Left colon (tissue), 2 donors: ENCODE measurements at regions not wholly inside any gene's neighbourhood (a gene's known extent, or its start where the extent isn't known, plus 50 kb on each side); places are given as distances from the start of the nearest gene placed in this dataset.
"Not testable (repeated sequence)": the region's sequence is repeated elsewhere in the genome, so short reads cannot be mapped to it uniquely, and the experiment has no call there.

Source experiments
- ATAC-seq: fragments of 200-7000 bp; cut with Tn5 transposase; one replicate; pipeline ENCODE4 v1.9.1; 2020; ENCODE audit warnings: mild to moderate bottlenecking, moderate library complexity
- DNase-seq, 2 donors: peaks; one replicate each; pipeline ENCODE4 v3.0.0-alpha.2; 2020
- intact Hi-C, 2 donors: fragments of 100-400 bp; cut with DNase I in 1 of 2; cut with micrococcal nuclease in 1 of 2; formaldehyde crosslinking; loops; one replicate each; pipeline versions ENCODE4 v1.11.2 to v1.14.0; 2022; cut with DNase I, micrococcal nuclease
- donor health status: DM: no; HTN: no; CAD: no.
- donor health status: DM: yes; HTN: yes; CAD: no.

DNA sequence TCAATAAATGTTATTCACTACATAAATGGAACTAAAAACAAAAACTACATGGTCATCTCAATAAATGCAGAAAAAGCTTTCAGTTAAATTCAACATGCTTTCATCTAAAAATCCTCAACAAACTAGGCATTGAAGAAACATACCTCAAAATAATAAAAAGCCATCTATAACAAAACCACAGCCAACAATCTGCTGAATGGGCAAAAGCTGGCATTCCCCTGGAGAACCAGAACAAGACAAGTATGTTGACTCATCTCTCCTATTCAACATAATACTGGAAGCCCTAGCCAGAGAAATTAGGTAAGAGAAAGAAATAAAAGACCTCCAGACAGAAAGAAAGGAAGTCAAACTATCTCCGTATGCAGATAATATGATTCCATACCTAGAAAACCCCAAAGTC lies 759.9 kb downstream of the EPHA3 start:
- DNase-seq (no peak), ATAC-seq (no peak)
- intact Hi-C loops = no loop called here

DNA sequence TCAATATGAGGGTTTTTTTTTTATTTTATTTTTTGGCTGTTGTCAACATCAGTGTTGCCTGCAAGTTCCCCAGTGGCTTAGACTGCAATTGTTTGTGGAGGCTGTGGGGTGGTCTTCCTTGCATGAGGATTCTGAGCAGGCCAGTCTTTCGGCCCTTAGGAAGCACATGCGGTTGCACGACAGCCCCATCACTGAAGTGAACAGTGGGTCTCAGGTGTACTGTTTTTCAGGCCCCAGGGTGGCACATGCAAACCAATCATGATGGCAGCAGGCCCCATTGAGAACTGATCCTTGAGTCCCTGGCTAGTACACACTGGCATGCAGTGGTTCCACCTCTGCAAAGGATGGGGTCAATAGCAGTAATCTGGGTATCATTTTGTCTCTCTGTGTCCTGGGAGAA lies 768.7 kb downstream of the EPHA3 start:
- intact Hi-C loops = no loop called here
- ATAC-seq (no peak), DNase-seq (no peak)

- ATAC-seq (no peak), DNase-seq (no peak)
- intact Hi-C loops = no loop called here
Measured at GRCh38 chr3:89877230-89877629, 769.8 kb downstream of the EPHA3 start.

GRCh38 chr3:89889386-89889785 lies 782.0 kb downstream of the EPHA3 start:
- no peak for ATAC-seq
- intact Hi-C loops = no loop called here

GRCh38 chr3:89908711-89909213 lies 801.3 kb downstream of the EPHA3 start:
- no peak for ATAC-seq

More at GRCh38 chr3:89889386-89889785, 782.0 kb downstream of the EPHA3 start:
- DNase-seq = no peak

DNA sequence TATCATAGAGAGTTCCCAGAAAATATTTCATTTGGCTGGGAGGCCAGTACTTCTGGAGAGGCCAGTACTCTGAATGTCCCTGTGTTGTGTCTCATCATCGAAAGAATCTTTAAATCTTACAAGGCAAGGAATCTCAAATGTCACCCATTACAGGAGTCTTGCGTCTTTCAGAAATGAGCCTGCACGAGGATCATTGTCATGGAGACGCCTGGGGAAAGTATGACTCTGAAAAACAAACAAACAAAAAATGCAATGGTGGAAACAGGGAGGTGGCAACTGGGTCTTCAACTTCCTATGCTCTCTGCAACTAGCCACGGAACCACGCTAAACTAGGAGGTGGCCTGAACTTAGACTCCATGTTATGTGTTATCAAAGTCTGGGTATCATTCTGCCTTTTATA lies 804.6 kb downstream of the EPHA3 start:
- DNase-seq (no peak), ATAC-seq (no peak)
- intact Hi-C loops = no loop called here

More at GRCh38 chr3:89908711-89909213, 801.3 kb downstream of the EPHA3 start:
- DNase-seq = no peak
- intact Hi-C loops = no loop called here

DNA sequence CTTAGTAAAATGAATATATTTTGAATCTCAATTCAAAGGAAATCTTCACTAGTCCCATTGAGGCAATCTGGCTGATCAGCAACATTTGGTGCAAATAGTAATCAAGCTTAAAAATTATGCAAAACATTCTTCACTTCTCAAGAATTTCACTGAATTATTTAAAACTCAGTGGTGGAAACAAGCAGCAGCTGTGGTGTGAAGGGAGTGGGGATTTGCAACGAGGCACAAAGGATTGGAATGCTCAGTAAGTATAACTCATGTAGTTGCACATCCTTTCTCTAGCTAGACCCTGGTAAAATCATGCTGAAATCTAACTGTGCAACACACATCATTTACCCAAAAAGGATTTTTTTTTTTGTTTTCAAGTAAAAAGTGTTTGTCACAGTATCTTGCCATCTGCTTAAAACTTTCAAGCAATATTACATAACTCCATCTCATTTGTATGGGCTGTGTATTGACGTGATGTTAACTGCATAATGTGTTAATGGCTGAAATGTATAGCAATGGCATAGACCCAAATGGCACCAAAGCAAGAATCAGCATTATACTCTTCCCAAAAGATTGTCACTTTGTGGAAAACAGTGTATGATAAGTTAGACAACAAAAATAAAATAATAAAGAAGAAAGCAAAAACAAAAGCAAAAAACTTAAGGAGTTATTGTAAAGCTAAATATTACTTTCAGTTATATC lies 816.6 kb downstream of the EPHA3 start:
- intact Hi-C loops = no loop called here
- ATAC-seq (no peak), DNase-seq (no peak)

- DNase-seq (no peak), ATAC-seq (no peak)
- intact Hi-C loops = no loop called here
Measured at GRCh38 chr3:89925976-89926375, 818.6 kb downstream of the EPHA3 start.

DNA sequence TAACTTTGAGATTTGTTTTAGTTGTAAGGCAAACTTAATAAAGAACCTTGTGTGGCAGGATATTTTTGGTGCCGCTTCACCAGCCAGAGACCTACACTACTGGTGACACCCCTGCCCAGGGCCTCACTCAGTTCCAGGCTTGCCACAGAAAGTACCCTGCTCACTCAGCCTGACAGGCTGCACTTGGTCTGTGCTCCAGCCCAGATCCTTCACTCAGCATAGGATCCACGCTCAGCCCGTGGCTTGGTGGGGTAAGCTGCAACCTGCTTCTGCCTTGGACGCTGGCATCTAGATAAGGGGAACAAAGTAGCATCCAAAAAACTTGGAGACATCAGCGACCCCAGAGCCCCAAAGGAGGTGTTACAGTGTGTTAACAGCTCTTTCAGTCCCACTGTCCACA lies 825.5 kb downstream of the EPHA3 start:
- ATAC-seq (no peak), DNase-seq (no peak)
- intact Hi-C loops = no loop called here

DNA sequence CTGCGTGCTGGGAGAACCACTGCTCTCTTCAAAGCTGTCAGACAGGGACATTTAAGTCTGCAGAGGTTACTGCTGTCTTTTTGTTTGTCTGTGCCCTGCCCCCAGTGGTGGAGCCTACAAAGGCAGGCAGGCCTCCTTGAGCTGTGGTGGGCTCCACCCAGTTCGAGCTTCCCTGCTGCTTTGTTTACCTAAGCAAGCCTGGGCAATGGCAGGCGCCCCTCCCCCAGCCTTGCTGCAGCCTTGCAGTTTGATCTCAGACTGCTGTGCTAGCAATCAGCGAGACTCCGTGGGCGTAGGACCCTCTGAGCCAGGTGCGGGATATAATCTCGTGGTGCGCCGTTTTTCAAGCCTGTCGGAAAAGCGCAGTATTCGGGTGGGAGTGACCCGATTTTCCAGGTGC lies 837.0 kb downstream of the EPHA3 start:
- DNase-seq, ATAC-seq, intact Hi-C loops: not testable (repeated sequence)

GRCh38 chr3:89946884-89947283 lies 839.5 kb downstream of the EPHA3 start:
- DNase-seq = peak; percentile 70 to 86
- ATAC-seq = peak; percentile 99

GRCh38 chr3:89947337-89947954 lies 840.0 kb downstream of the EPHA3 start:
- peak; percentile 72 for ATAC-seq
- DNase-seq = peak; percentile 29 to 39

More at GRCh38 chr3:89946884-89947283, 839.5 kb downstream of the EPHA3 start:
- intact Hi-C loops = no loop called here

DNA sequence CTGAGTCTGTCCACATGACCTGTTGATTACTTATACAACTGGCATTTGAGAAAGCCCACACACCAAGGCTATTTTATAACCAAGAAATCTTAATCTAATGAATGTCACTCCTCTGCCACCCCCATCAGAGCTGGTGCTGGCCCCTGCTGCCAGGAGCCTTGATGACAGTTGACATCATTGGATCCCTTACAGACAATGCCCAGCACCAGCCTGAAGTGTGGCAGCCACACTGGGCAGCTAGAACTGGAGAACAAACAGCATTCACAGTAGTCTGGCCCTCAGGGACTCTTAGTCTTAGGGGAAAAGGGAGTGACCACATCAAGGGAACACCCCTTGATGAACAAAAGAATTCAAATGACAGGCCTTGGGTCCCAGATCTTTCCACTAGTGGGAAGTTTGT lies 840.6 kb downstream of the EPHA3 start:
- DNase-seq (peak in 1 of 2 donors; percentile 15), ATAC-seq (peak; percentile 4)
- intact Hi-C loops = no loop called here

More at GRCh38 chr3:89947337-89947954, 840.0 kb downstream of the EPHA3 start:
- intact Hi-C loops = no loop called here

DNA sequence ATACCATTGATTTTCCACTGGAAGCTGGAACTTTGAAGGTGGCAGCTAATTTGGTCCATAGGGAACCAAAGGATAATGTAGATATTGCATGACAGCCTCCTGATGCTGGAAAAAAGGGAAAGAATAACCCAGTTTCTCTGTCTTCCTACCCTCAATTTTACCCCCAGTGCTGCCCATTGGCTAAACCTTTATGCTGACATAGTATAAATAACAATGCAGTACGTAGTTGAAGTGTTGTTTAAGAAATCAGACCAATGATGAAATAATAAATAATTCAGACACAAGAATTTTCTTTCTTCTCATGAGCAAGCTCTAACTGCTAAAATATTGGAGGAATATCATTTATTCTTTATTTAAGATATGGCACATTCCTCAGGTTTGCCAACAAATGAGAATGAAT lies 843.4 kb downstream of the EPHA3 start:
- intact Hi-C loops = no loop called here
- ATAC-seq = no peak
- DNase-seq = no peak

GRCh38 chr3:89954137-89954536 lies 846.7 kb downstream of the EPHA3 start:
- DNase-seq = peak in 1 of 2 donors; percentile 9
- ATAC-seq = peak; percentile 90
- intact Hi-C loops = no loop called here

- intact Hi-C loops = no loop called here
- DNase-seq = no peak
- peak; percentile 53 for ATAC-seq
Measured at GRCh38 chr3:89955156-89955555, 847.7 kb downstream of the EPHA3 start.

- ATAC-seq = no peak
- intact Hi-C loops = no loop called here
- no peak for DNase-seq
Measured at GRCh38 chr3:89957451-89957850, 850.0 kb downstream of the EPHA3 start.

- DNase-seq, intact Hi-C loops, ATAC-seq: not testable (repeated sequence)
Measured at GRCh38 chr3:89958163-89958562, 850.7 kb downstream of the EPHA3 start.

DNA sequence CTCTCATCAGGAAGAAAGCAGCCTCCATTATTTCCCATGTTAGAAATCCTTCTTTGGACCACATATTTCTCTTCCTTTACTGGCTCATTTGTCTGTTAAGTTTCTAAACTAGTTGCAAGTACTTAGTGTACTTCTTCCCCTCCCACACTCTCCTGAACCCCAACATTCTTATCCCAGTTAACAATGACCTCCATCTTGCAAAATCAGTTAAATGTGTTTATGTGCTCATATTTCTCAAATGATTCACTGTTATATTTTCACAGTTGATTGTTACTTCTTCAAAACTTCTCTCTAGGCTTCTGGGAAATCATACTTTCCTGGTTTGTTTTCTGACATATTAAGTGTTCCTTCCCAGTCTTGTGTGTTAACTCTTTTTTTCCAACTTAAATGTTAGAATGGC lies 856.9 kb downstream of the EPHA3 start:
- no peak for ATAC-seq
- no peak for DNase-seq
- intact Hi-C loops = no loop called here

DNA sequence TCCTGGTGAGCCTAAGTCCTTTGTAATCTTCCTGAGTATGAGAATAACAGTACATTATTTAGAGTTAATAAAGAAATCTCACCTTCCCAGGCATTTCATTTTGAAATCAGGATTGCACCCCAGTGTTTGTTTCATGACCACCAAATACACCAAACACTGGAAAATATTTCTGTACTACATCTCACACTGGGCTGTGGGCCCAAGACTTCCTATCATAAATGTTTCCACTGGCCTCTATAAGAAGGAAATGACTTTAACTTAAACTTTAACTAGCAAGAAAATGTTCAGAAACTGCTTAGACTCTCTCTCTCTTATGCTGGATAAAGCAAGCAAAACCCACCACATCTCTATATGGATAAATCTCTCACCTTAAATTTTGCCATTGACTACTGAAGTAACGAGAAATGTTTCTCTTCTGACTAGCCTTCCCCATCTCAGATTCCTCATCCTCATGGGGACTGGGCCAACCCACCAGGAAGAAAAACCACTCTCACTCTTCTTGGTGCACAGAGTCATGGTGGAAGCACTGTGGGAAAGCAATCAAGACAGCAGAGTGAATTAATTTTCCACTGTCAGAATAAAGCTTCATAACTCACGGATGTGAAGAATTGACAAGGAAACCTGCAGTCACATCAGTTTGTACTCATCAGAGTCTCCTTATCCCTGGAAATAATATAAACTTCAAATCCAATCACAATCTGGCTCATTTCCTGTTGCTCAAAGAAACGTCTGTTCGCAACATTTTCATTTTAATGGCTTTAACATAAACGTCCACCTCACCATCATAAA lies 859.6 kb downstream of the EPHA3 start:
- no peak for DNase-seq
- intact Hi-C loops = no loop called here

More for the DNA sequence above, 859.6 kb downstream of the EPHA3 start:
- no peak for ATAC-seq
